HG03196 (cell line): ENCODE measurements at regions not wholly inside any gene's neighbourhood (a gene's known extent, or its start where the extent isn't known, plus 50 kb on each side); places are given as distances from the start of the nearest gene placed in this dataset.
"Not testable (repeated sequence)": the region's sequence is repeated elsewhere in the genome, so short reads cannot be mapped to it uniquely, and the experiment has no call there.

Source experiments
- ATAC-seq: cut with Tn5 transposase; IDR thresholded peaks from one replicate; pipeline ENCODE4 v1.9.1; 2021; ENCODE audit not compliant: unreplicated experiment

GRCh38 chr14:84425968-84426367 is 1104.0 kb upstream of the FLRT2 start:
- ATAC-seq, result no peak

GRCh38 chr14:84432676-84433075 is 1097.3 kb upstream of the FLRT2 start:
- ATAC-seq, result no peak

- ATAC-seq, result no peak
These were observed 1096.0 kb upstream of the FLRT2 start for GRCh38 chr14:84433961-84434360.

GRCh38 chr14:84435820-84436324 is 1094.1 kb upstream of the FLRT2 start:
- no peak for ATAC-seq

GRCh38 chr14:84436528-84436927 is 1093.4 kb upstream of the FLRT2 start:
- ATAC-seq, result no peak

GRCh38 chr14:84442521-84442920 is 1087.4 kb upstream of the FLRT2 start:
- no peak for ATAC-seq

- ATAC-seq, result no peak
These were observed 1084.5 kb upstream of the FLRT2 start for GRCh38 chr14:84445486-84445885.

GRCh38 chr14:84446250-84446649 is 1083.7 kb upstream of the FLRT2 start:
- ATAC-seq, result no peak

GRCh38 chr14:84453307-84453950 is 1076.5 kb upstream of the FLRT2 start:
- ATAC-seq, result no peak

GRCh38 chr14:84454114-84454513 is 1075.8 kb upstream of the FLRT2 start:
- no peak for ATAC-seq

GRCh38 chr14:84456946-84457345 is 1073.0 kb upstream of the FLRT2 start:
- ATAC-seq, result no peak

- ATAC-seq, result no peak
These were observed 1071.1 kb upstream of the FLRT2 start for GRCh38 chr14:84458881-84459280.

GRCh38 chr14:84465880-84466279 is 1064.1 kb upstream of the FLRT2 start:
- ATAC-seq, result no peak

GRCh38 chr14:84468153-84468552 is 1061.8 kb upstream of the FLRT2 start:
- no peak for ATAC-seq

GRCh38 chr14:84477996-84478395 is 1051.9 kb upstream of the FLRT2 start:
- ATAC-seq, result no peak

- no peak for ATAC-seq
These were observed 1047.5 kb upstream of the FLRT2 start for GRCh38 chr14:84482256-84483071.

GRCh38 chr14:84483072-84483420 is 1046.9 kb upstream of the FLRT2 start:
- no peak for ATAC-seq

- ATAC-seq, result not testable (repeated sequence)
These were observed 1045.7 kb upstream of the FLRT2 start for GRCh38 chr14:84484243-84484642.

- ATAC-seq, result no peak
These were observed 1044.9 kb upstream of the FLRT2 start for GRCh38 chr14:84485036-84485435.

- no peak for ATAC-seq
These were observed 1039.9 kb upstream of the FLRT2 start for GRCh38 chr14:84490081-84490480.

GRCh38 chr14:84492685-84493084 is 1037.3 kb upstream of the FLRT2 start:
- no peak for ATAC-seq

- no peak for ATAC-seq
These were observed 1036.2 kb upstream of the FLRT2 start for GRCh38 chr14:84493779-84494178.
